Liver (tissue), 3 donors: ENCODE measurements at regions not wholly inside any gene's neighbourhood (a gene's known extent, or its start where the extent isn't known, plus 50 kb on each side); places are given as distances from the start of the nearest gene placed in this dataset.

Experiments used
- CTCF ChIP-seq: fragments of 150-350 bp; IDR thresholded peaks from 2 replicates; pipeline ENCODE4 v1.5.1; 2017; ENCODE audit warnings: improper control_type of control experiment, low read depth, low read length; ENCODE audit not compliant: missing input control
- EGR1 ChIP-seq, 2 donors: IDR thresholded peaks; 2 replicates each; pipeline ENCODE4 v1.6.1; 2016 to 2018; ENCODE audit warnings: antibody characterized with exemption in 2 of 2, low read depth in 2 of 2
- HNF4A ChIP-seq, 2 donors: conservative IDR thresholded peaks; 2 replicates each; pipeline ENCODE4 v1.6.1; 2016; ENCODE audit warnings: antibody characterized with exemption in 2 of 2, mild to moderate bottlenecking in 2 of 2
- JUND ChIP-seq, 2 donors: IDR thresholded peaks; 2 replicates each; pipeline ENCODE4 v1.6.1; 2016; ENCODE audit warnings: antibody characterized with exemption in 2 of 2
- RAD21 ChIP-seq, 2 donors: IDR thresholded peaks; 2 replicates each; pipeline ENCODE4 v1.6.1; 2016; ENCODE audit warnings: antibody characterized with exemption in 2 of 2, mild to moderate bottlenecking in 2 of 2
- RXRA ChIP-seq, 2 donors: IDR thresholded peaks; 2 replicates each; pipeline ENCODE4 v1.6.1; 2017 to 2018; ENCODE audit warnings: antibody characterized with exemption in 2 of 2, mild to moderate bottlenecking in 1 of 2
- TAF1 ChIP-seq: conservative IDR thresholded peaks from 2 replicates; pipeline ENCODE4 v1.6.1; 2016; ENCODE audit warnings: antibody characterized with exemption, mild to moderate bottlenecking
- YY1 ChIP-seq: IDR thresholded peaks from 2 replicates; pipeline ENCODE4 v1.6.1; 2016; ENCODE audit warnings: antibody characterized with exemption, mild to moderate bottlenecking
- TF ChIP-seq, protein P1 (sequence below): IDR thresholded peaks from 2 replicates; pipeline ENCODE4 v1.6.1; 2016; ENCODE audit warnings: antibody characterized with exemption
- TF ChIP-seq, protein P2 (sequence below): IDR thresholded peaks from 2 replicates; pipeline ENCODE4 v1.6.1; 2016; ENCODE audit warnings: antibody characterized with exemption
- TF ChIP-seq, protein P3 (sequence below): IDR thresholded peaks from 2 replicates; pipeline ENCODE4 v1.6.1; 2016; ENCODE audit warnings: antibody characterized with exemption, mild to moderate bottlenecking
- donor health status: healthy.
- donor health status: healthy.

GRCh38 chr20:4533368-4534133 is 152.7 kb upstream of the PRNP start:
- TF ChIP-seq CTCF (no peak), HNF4A (conservative IDR thresholded peaks at IDR 0.05) (no peak), JUND (IDR thresholded peaks at IDR 0.05) (no peak), EGR1 (IDR thresholded peaks at IDR 0.05; ENCODE audit: low read depth in 2 of 2) (no peak), RAD21 (IDR thresholded peaks at IDR 0.05) (no peak), TAF1 (no peak), RXRA (IDR thresholded peaks at IDR 0.05) (no peak), YY1 (no peak)
- TF ChIP-seq, protein P1, sequence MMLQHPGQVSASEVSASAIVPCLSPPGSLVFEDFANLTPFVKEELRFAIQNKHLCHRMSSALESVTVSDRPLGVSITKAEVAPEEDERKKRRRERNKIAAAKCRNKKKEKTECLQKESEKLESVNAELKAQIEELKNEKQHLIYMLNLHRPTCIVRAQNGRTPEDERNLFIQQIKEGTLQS: no peak
- TF ChIP-seq, protein P2, sequence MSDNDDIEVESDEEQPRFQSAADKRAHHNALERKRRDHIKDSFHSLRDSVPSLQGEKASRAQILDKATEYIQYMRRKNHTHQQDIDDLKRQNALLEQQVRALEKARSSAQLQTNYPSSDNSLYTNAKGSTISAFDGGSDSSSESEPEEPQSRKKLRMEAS: no peak
- TF ChIP-seq, protein P3, sequence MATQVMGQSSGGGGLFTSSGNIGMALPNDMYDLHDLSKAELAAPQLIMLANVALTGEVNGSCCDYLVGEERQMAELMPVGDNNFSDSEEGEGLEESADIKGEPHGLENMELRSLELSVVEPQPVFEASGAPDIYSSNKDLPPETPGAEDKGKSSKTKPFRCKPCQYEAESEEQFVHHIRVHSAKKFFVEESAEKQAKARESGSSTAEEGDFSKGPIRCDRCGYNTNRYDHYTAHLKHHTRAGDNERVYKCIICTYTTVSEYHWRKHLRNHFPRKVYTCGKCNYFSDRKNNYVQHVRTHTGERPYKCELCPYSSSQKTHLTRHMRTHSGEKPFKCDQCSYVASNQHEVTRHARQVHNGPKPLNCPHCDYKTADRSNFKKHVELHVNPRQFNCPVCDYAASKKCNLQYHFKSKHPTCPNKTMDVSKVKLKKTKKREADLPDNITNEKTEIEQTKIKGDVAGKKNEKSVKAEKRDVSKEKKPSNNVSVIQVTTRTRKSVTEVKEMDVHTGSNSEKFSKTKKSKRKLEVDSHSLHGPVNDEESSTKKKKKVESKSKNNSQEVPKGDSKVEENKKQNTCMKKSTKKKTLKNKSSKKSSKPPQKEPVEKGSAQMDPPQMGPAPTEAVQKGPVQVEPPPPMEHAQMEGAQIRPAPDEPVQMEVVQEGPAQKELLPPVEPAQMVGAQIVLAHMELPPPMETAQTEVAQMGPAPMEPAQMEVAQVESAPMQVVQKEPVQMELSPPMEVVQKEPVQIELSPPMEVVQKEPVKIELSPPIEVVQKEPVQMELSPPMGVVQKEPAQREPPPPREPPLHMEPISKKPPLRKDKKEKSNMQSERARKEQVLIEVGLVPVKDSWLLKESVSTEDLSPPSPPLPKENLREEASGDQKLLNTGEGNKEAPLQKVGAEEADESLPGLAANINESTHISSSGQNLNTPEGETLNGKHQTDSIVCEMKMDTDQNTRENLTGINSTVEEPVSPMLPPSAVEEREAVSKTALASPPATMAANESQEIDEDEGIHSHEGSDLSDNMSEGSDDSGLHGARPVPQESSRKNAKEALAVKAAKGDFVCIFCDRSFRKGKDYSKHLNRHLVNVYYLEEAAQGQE: no peak
